K562 (cell line): ENCODE measurements at regions not wholly inside any gene's neighbourhood (a gene's known extent, or its start where the extent isn't known, plus 50 kb on each side); places are given as distances from the start of the nearest gene placed in this dataset.

Experiments
- ATAC-seq: fragments of 200-7000 bp; cut with Tn5 transposase; 3 replicates; pipeline ENCODE4 v1.9.1; 2020; ENCODE audit warnings: moderate library complexity
- BruUV-seq: library from RNA; stranded (reverse); fragments of 400-500 nt; replicated peaks from 2 replicates; lab custom pipeline; 2021; lab: Mats Ljungman, UMichigan
- CTCF ChIA-PET: fragments of 300-600 bp; formaldehyde crosslinking; extraction: SDS; loops from one replicate; lab custom pipeline; 2021; ENCODE audit warnings: low intra/inter-chr PET ratio; lab: Yijun Ruan, JAX
- POLR2A ChIA-PET: fragments of 300-600, 350-650 bp; sonication (Branson Sonifier 250); formaldehyde crosslinking; extraction: SDS; loops from one replicate; lab custom pipeline; 2021; ENCODE audit warnings: antibody characterized with exemption, inconsistent platforms; lab: Yijun Ruan, JAX
- DNase-seq, 4 experiments: peaks; one replicate each; pipeline versions ENCODE4 v3.0.0 to v3.0.0-alpha.2; 2011 to 2018; ENCODE audit warnings: low spot score in 3 of 4, mixed read lengths in 3 of 4; ENCODE audit errors: extremely low read depth in 1 of 4
- FAIRE-seq: peaks from 2 replicates; lab custom pipeline; 2011; peaks lifted over from hg19 to GRCh38; lab: Jason Lieb, UNC
- H2AFZ ChIP-seq: 2 replicates; pipeline ENCODE4 v1.6.0; 2011; ENCODE audit warnings: low read depth, low read length, control low read depth, inconsistent platforms
- H3K27ac ChIP-seq: fragments of 200-600 bp; 3 replicates; pipeline ENCODE4 v1.8.0; 2011; ENCODE audit warnings: low read depth, mild to moderate bottlenecking, control low read depth, inconsistent platforms, low read length, moderate library complexity, mixed read lengths; ENCODE audit errors: extremely low read depth
- H3K27me3 ChIP-seq, 2 experiments: fragments of 300-600 bp in 1 of 2; 2 replicates in 1 of 2; 3 replicates in 1 of 2; pipeline versions ENCODE4 v1.6.0 to v1.8.0; 2011; ENCODE audit warnings: inconsistent platforms in 2 of 2, low read length in 2 of 2, mild to moderate bottlenecking in 1 of 2, mixed read lengths in 1 of 2, moderate library complexity in 1 of 2; ENCODE audit not compliant: control insufficient read depth in 2 of 2, insufficient read depth in 2 of 2
- H3K36me3 ChIP-seq: fragments of 300-600 bp; 3 replicates; pipeline ENCODE4 v1.8.0; 2011; ENCODE audit warnings: mild to moderate bottlenecking, low read length, inconsistent platforms; ENCODE audit not compliant: control insufficient read depth, insufficient read depth
- H3K4me1 ChIP-seq, 2 experiments: fragments of 200-600 bp in 1 of 2; replicated peaks in 1 of 2; 2 replicates in 1 of 2; 3 replicates in 1 of 2; pipeline versions ENCODE4 v1.5.1 to v1.8.0; 2011; ENCODE audit warnings: inconsistent platforms in 2 of 2, low read length in 2 of 2, mild to moderate bottlenecking in 1 of 2, mixed read lengths in 1 of 2, moderate library complexity in 1 of 2; ENCODE audit not compliant: control insufficient read depth in 2 of 2, insufficient read depth in 2 of 2
- H3K4me2 ChIP-seq: 2 replicates; pipeline ENCODE4 v1.6.1; 2011; ENCODE audit warnings: low read length, control low read depth, inconsistent platforms, mixed read lengths; ENCODE audit not compliant: insufficient read depth
- H3K4me3 ChIP-seq: fragments of 200-600 bp; sonication (generic), shearing (Covaris generic); 2 replicates; pipeline ENCODE4 v1.5.1; 2016; ENCODE audit warnings: control low read depth, inconsistent platforms
- H3K79me2 ChIP-seq: fragments of 200-600 bp; 3 replicates; pipeline ENCODE4 v1.8.0; 2011; ENCODE audit warnings: low read length, inconsistent platforms; ENCODE audit not compliant: control insufficient read depth, insufficient read depth
- H3K9ac ChIP-seq, 2 experiments: 2 replicates each; pipeline versions ENCODE4 v1.6.0 to v1.6.1; 2011; ENCODE audit warnings: low read depth in 2 of 2, low read length in 2 of 2, control low read depth in 1 of 2, inconsistent platforms in 1 of 2, mild to moderate bottlenecking in 1 of 2, mixed read lengths in 1 of 2; ENCODE audit not compliant: insufficient read depth in 1 of 2
- H3K9me1 ChIP-seq: one replicate; pipeline ENCODE4 v1.6.0; 2011; ENCODE audit warnings: inconsistent platforms, mild to moderate bottlenecking, low read length, moderate library complexity; ENCODE audit not compliant: control insufficient read depth, insufficient read depth
- H3K9me3 ChIP-seq: replicated peaks from 2 replicates; pipeline ENCODE4 v1.5.1; 2011; ENCODE audit warnings: low read depth, low read length, inconsistent platforms; ENCODE audit not compliant: control insufficient read depth, insufficient read depth
- H4K20me1 ChIP-seq: replicated peaks from 2 replicates; pipeline ENCODE4 v1.6.1; 2011; ENCODE audit warnings: low read length, inconsistent platforms, mixed read lengths; ENCODE audit not compliant: control insufficient read depth, insufficient read depth
- BRD9 ChIP-seq: fragments of 450-650 bp; IDR thresholded peaks from 2 replicates; pipeline ENCODE4 v1.6.1; 2018; ENCODE audit warnings: low read depth; ENCODE audit not compliant: partially characterized antibody
- FOXJ2 ChIP-seq: fragments of 200-800 bp; sonication (Bioruptor generic); IDR thresholded peaks from 2 replicates; pipeline ENCODE4 v1.6.1; 2016; ENCODE audit warnings: missing genetic modification characterization, missing compliant biosample characterization
- KLF10 ChIP-seq: fragments of 250-450 bp; sonication (Bioruptor Pico); IDR thresholded peaks from 2 replicates; pipeline ENCODE4 v1.6.1; 2021; ENCODE audit warnings: matching md5 sums
- REST ChIP-seq, 2 experiments: fragments of 450-650 bp; formaldehyde crosslinking in 1 of 2; IDR thresholded peaks; 2 replicates each; pipeline versions ENCODE4 v1.4.0 to v1.6.1; 2014 to 2020; ENCODE audit warnings: mild to moderate bottlenecking in 2 of 2, borderline replicate concordance in 1 of 2, low read depth in 1 of 2
- ZNF551 ChIP-seq: fragments of 250-450 bp; sonication (Bioruptor Pico); IDR thresholded peaks from 2 replicates; pipeline ENCODE4 v1.5.0; 2021; ENCODE audit warnings: mild to moderate bottlenecking, moderate library complexity
- WGBS: fragments of 100-300 bp; shearing (Covaris generic); methylation state at CpG from one replicate; pipeline ENCODE4 v1.1.6; 2016; ENCODE audit warnings: low coverage, mixed read lengths; ENCODE audit not compliant: insufficient coverage; ENCODE audit errors: missing lambda C conversion rate; 5-methylcytosine and 5-hydroxymethylcytosine counted together
- in situ Hi-C: fragments of 300-500 bp; cut with MboI; formaldehyde crosslinking; loops from 4 replicates; pipeline ENCODE4 v1.15.0; 2018; ENCODE audit warnings: inconsistent platforms, mixed read lengths
- intact Hi-C: fragments of 100-400 bp; cut with micrococcal nuclease; formaldehyde crosslinking; loops from 2 replicates; pipeline ENCODE4 v1.14.2; 2022
- TF ChIP-seq, protein P1 (sequence below): IDR thresholded peaks from 2 replicates; pipeline ENCODE4 v1.6.1; 2014; ENCODE audit warnings: antibody characterized with exemption

- CTCF ChIA-PET, result no interaction called here
- H3K9me3 ChIP-seq, result no peaks in the 10 kb centered on the region
- H3K36me3 ChIP-seq, result no peaks in the 10 kb centered on the region
- no peaks in the 10 kb centered on the region for H3K9me1 ChIP-seq
- intact Hi-C loops (no loop called here), in situ Hi-C loops (no loop called here)
- H3K27me3 ChIP-seq, result no peaks in the 10 kb centered on the region
- no peaks in the 10 kb centered on the region for H3K79me2 ChIP-seq
- no peaks in the 10 kb centered on the region for H4K20me1 ChIP-seq
- ATAC-seq, result no peak
- no peak overlapping the region for H3K4me3 ChIP-seq
- WGBS, result 0% methylated on average over 3 of the region's 3 CpGs
- POLR2A ChIA-PET, result no interaction called here
- H3K4me2 ChIP-seq, result no peak overlapping the region
- no peak overlapping the region for H3K9ac ChIP-seq
- TF ChIP-seq, protein P1, sequence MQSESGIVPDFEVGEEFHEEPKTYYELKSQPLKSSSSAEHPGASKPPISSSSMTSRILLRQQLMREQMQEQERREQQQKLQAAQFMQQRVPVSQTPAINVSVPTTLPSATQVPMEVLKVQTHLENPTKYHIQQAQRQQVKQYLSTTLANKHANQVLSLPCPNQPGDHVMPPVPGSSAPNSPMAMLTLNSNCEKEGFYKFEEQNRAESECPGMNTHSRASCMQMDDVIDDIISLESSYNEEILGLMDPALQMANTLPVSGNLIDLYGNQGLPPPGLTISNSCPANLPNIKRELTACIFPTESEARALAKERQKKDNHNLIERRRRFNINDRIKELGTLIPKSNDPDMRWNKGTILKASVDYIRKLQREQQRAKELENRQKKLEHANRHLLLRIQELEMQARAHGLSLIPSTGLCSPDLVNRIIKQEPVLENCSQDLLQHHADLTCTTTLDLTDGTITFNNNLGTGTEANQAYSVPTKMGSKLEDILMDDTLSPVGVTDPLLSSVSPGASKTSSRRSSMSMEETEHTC, result no peak
- no peak for TF ChIP-seq REST (IDR thresholded peaks at IDR 0.05; ENCODE audit: borderline replicate concordance)
- TF ChIP-seq REST (CRISPR knock-in tag; IDR thresholded peaks at IDR 0.05; ENCODE audit: low read depth), result no peak
- TF ChIP-seq ZNF551 (CRISPR knock-in tag), result no peak
- TF ChIP-seq BRD9, result no peak
- no peak for TF ChIP-seq KLF10
- no peak for TF ChIP-seq FOXJ2 (tag)
- H2AFZ ChIP-seq, result no peak overlapping the region
- no peak for DNase-seq
- H3K4me1 ChIP-seq, result no peaks in the 10 kb centered on the region
- H3K27ac ChIP-seq, result no peak overlapping the region
- no TSS peak for BruUV-seq
- FAIRE-seq, result no peak
Observed at GRCh38 chr4:188275686-188276085, 136.4 kb downstream of the TRIML1 start.
